GM12891 (cell line): ENCODE measurements at regions not wholly inside any gene's neighbourhood (a gene's known extent, or its start where the extent isn't known, plus 50 kb on each side); places are given as distances from the start of the nearest gene placed in this dataset.

Experiments used
- POLR2A ChIP-seq: IDR thresholded peaks from 2 replicates; pipeline ENCODE4 v1.6.1; 2011; ENCODE audit warnings: low read depth, low read length, control low read depth
- POLR2AphosphoS5 ChIP-seq: IDR thresholded peaks from 2 replicates; pipeline ENCODE4 v1.6.1; 2011; ENCODE audit warnings: low read depth, low read length, control low read depth
- POU2F2 ChIP-seq: IDR thresholded peaks from 2 replicates; pipeline ENCODE4 v1.6.1; 2011; ENCODE audit warnings: low read depth, mild to moderate bottlenecking, control low read depth, low read length, moderate library complexity
- SPI1 ChIP-seq: IDR thresholded peaks from 2 replicates; pipeline ENCODE4 v1.6.1; 2011; ENCODE audit warnings: low read depth, low read length, control low read depth
- TAF1 ChIP-seq: IDR thresholded peaks from 2 replicates; pipeline ENCODE4 v1.6.1; 2011; ENCODE audit warnings: low read depth, low read length, control low read depth

- TF ChIP-seq TAF1 (no peak), POLR2A (no peak), SPI1 (no peak), POLR2AphosphoS5 (no peak), POU2F2 (no peak)
Observed at GRCh38 chr18:66138642-66139041, 387.8 kb downstream of the CDH7 start.
